ENCODE measurements at regions not wholly inside any gene's neighbourhood (a gene's known extent, or its start where the extent isn't known, plus 50 kb on each side); places are given as distances from the start of the nearest gene placed in this dataset.

DNA sequence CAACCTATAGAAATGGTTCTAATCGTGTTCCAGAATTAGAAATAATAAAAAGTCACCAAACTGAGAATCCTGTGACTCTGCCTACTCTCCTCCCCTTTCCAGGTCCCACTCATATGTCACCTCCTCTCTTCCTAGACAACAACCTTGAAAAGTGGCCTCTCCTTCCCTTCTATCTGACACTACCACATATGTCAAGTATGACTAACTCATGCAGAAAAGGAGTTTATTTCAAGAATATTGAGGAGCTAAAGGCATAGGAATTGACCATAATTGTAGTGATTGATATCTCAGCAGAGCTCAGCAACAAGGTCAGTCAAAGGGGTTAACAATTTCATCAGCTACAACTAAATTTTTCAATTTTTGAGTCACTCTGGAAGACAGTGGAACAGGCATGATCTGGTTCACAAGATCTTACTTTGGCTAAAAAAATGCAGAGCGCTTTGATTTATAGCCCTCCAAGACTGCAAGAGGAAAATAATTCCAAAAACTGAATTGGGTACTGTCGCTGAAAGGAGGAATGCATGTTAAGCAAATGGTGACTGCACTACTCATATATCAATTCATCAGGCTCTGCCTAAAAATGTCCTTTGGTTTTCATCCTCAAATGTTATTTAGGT, 160.6 kb upstream of the ARHGEF26 start:
- Mint-ChIP-seq H3K36me3 (ENCODE audit: insufficient read depth, unreplicated experiment) (no peaks in the 10 kb centered on the region), H3K27me3 (ENCODE audit: unreplicated experiment) (no peaks in the 10 kb centered on the region), H3K4me1 (ENCODE audit: low read depth, unreplicated experiment) (no peaks in the 10 kb centered on the region), H3K4me3 (ENCODE audit: low read depth, unreplicated experiment) (no peak overlapping the region), H3K27ac (ENCODE audit: unreplicated experiment) (no peak overlapping the region), H3K9me3 (ENCODE audit: low read depth, unreplicated experiment) (no peaks in the 10 kb centered on the region)
- CTCF ChIA-PET: interaction anchor here (1.2 kb wide), 2 partner anchors 10 to 23 kb away, joined by 3 to 4 read pairs; no protein-coding TSS in a partner anchor
- TF ChIP-seq, protein P1, sequence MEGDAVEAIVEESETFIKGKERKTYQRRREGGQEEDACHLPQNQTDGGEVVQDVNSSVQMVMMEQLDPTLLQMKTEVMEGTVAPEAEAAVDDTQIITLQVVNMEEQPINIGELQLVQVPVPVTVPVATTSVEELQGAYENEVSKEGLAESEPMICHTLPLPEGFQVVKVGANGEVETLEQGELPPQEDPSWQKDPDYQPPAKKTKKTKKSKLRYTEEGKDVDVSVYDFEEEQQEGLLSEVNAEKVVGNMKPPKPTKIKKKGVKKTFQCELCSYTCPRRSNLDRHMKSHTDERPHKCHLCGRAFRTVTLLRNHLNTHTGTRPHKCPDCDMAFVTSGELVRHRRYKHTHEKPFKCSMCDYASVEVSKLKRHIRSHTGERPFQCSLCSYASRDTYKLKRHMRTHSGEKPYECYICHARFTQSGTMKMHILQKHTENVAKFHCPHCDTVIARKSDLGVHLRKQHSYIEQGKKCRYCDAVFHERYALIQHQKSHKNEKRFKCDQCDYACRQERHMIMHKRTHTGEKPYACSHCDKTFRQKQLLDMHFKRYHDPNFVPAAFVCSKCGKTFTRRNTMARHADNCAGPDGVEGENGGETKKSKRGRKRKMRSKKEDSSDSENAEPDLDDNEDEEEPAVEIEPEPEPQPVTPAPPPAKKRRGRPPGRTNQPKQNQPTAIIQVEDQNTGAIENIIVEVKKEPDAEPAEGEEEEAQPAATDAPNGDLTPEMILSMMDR (IDR thresholded peaks at IDR 0.05; ENCODE audit: unreplicated experiment): no peak
- DNase-seq: no peak
- no TSS peak for BruUV-seq (replicated peaks)
- intact Hi-C loops (cut with micrococcal nuclease; ENCODE audit: unreplicated experiment): no loop called here

DNA sequence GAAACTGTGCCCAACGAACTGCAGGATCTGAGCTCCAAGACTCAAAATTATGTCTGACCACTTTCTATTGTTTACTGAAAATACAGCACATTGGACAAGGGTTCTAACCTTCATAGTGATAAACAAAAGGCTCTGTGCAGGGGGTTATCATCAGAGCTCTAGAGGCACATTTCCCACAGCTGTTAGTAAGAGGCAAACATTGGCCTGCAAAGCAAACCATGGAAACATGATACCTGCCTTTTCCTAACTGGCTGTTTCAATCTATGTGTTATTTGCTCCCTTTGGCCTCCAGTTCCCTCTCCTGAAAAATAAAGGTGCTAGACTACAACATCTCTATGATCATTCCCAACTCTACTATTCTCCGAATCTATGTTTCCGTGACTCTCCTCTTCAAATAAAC, 159.7 kb upstream of the ARHGEF26 start:
- intact Hi-C loops (cut with micrococcal nuclease; ENCODE audit: unreplicated experiment): no loop called here
- no peaks in the 10 kb centered on the region for H3K36me3 Mint-ChIP-seq (ENCODE audit: insufficient read depth, unreplicated experiment)
- H3K27me3 Mint-ChIP-seq (ENCODE audit: unreplicated experiment): no peaks in the 10 kb centered on the region
- TF ChIP-seq, protein P1 (IDR thresholded peaks at IDR 0.05; ENCODE audit: unreplicated experiment): no peak
- no TSS peak for BruUV-seq (replicated peaks)
- no peak overlapping the region for H3K27ac Mint-ChIP-seq (ENCODE audit: unreplicated experiment)
- H3K9me3 Mint-ChIP-seq (ENCODE audit: low read depth, unreplicated experiment): no peaks in the 10 kb centered on the region
- H3K4me3 Mint-ChIP-seq (ENCODE audit: low read depth, unreplicated experiment): no peak overlapping the region
- CTCF ChIA-PET: interaction anchor here (1.2 kb wide), 2 partner anchors 9 to 24 kb away, joined by 3 to 4 read pairs; no protein-coding TSS in a partner anchor
- DNase-seq: no peak
- H3K4me1 Mint-ChIP-seq (ENCODE audit: low read depth, unreplicated experiment): no peaks in the 10 kb centered on the region

DNA sequence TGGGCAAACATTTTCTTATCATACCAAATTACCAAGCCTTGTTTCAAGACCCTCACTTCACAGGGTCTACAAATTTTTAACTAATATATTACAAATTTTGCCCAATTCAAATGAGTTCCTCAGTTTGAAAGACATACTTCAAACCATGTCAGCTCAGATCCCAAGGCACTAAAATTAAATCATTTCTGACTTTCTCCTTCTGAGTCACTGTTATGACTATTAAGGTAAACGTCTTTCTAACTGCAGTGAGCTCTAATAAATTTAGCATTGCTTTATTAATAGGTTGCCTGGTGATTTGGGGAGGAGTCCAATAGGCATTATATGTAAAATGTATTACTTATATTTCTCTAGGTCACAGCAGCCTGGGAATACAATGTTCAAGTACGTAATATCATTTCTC, 158.2 kb upstream of the ARHGEF26 start:
- CTCF ChIA-PET: interaction anchor here (0.6 to 1.2 kb wide), 4 partner anchors 8 to 214 kb away, joined by 3 to 5 read pairs (median 3); no protein-coding TSS in a partner anchor
- H3K36me3 Mint-ChIP-seq (ENCODE audit: insufficient read depth, unreplicated experiment): no peaks in the 10 kb centered on the region
- no peaks in the 10 kb centered on the region for H3K27me3 Mint-ChIP-seq (ENCODE audit: unreplicated experiment)
- no peak overlapping the region for H3K27ac Mint-ChIP-seq (ENCODE audit: unreplicated experiment)
- TF ChIP-seq, protein P1 (IDR thresholded peaks at IDR 0.05; ENCODE audit: unreplicated experiment): no peak
- no peaks in the 10 kb centered on the region for H3K4me1 Mint-ChIP-seq (ENCODE audit: low read depth, unreplicated experiment)
- H3K4me3 Mint-ChIP-seq (ENCODE audit: low read depth, unreplicated experiment): no peak overlapping the region
- intact Hi-C loops (cut with micrococcal nuclease; ENCODE audit: unreplicated experiment): no loop called here
- H3K9me3 Mint-ChIP-seq (ENCODE audit: low read depth, unreplicated experiment): peaks cover 7% of the 10 kb centered on the region
- no TSS peak for BruUV-seq (replicated peaks)
- no peak for DNase-seq

DNA sequence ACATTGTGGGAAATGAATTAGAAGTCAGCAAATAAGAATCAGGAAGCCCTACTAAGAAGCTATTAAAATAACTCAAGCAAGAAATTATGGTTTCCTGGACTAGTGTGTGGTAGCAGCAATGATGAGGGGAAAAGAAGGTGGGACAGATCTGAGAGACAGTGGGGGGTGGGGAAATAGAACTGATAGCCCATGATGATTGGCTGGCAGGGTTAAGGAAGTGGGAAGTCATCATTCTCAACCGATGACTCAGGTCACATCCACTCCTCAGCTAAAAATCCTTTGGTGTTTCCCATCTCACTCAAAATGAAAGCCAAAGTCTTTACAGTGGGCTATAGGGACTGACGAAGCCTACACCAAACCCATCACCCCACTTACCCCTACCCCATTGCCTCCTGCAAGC, 153.9 kb upstream of the ARHGEF26 start:
- CTCF ChIA-PET: no interaction called here
- no TSS peak for BruUV-seq (replicated peaks)

More for the DNA sequence above, 153.9 kb upstream of the ARHGEF26 start:
- no peaks in the 10 kb centered on the region for H3K4me1 Mint-ChIP-seq (ENCODE audit: low read depth, unreplicated experiment)
- no peaks in the 10 kb centered on the region for H3K36me3 Mint-ChIP-seq (ENCODE audit: insufficient read depth, unreplicated experiment)
- peaks cover 7% of the 10 kb centered on the region for H3K9me3 Mint-ChIP-seq (ENCODE audit: low read depth, unreplicated experiment)
- no peak overlapping the region for H3K4me3 Mint-ChIP-seq (ENCODE audit: low read depth, unreplicated experiment)
- DNase-seq: no peak
- no peak overlapping the region for H3K27ac Mint-ChIP-seq (ENCODE audit: unreplicated experiment)
- TF ChIP-seq, protein P1 (IDR thresholded peaks at IDR 0.05; ENCODE audit: unreplicated experiment): no peak
- no peaks in the 10 kb centered on the region for H3K27me3 Mint-ChIP-seq (ENCODE audit: unreplicated experiment)
- intact Hi-C loops (cut with micrococcal nuclease; ENCODE audit: unreplicated experiment): no loop called here
